T-helper 22 cell (primary cell): ENCODE measurements at regions not wholly inside any gene's neighbourhood (a gene's known extent, or its start where the extent isn't known, plus 50 kb on each side); places are given as distances from the start of the nearest gene placed in this dataset.
"Not testable (repeated sequence)": the region's sequence is repeated elsewhere in the genome, so short reads cannot be mapped to it uniquely, and the experiment has no call there.

ENCODE experiments used
- DNase-seq: peaks from one replicate; pipeline ENCODE4 v3.0.0-alpha.2; 2020; ENCODE audit warnings: low read depth

GRCh38 chr16:80009971-80010659 is 409.6 kb upstream of the MAF start:
- DNase-seq = no peak

- DNase-seq = no peak
These were observed 408.3 kb upstream of the MAF start for GRCh38 chr16:80008857-80009256.

- DNase-seq = no peak
These were observed 406.7 kb upstream of the MAF start for GRCh38 chr16:80007231-80007630.

- no peak for DNase-seq
These were observed 406.0 kb upstream of the MAF start for GRCh38 chr16:80006241-80007215.

GRCh38 chr16:80004113-80004512 is 403.6 kb upstream of the MAF start:
- DNase-seq = no peak

- DNase-seq = no peak
These were observed 401.7 kb upstream of the MAF start for GRCh38 chr16:80002261-80002660.

GRCh38 chr16:79998143-79998542 is 397.6 kb upstream of the MAF start:
- DNase-seq = no peak

- no peak for DNase-seq
These were observed 396.7 kb upstream of the MAF start for GRCh38 chr16:79997257-79997656.

GRCh38 chr16:79996321-79996720 is 395.8 kb upstream of the MAF start:
- no peak for DNase-seq

GRCh38 chr16:79995315-79995714 is 394.8 kb upstream of the MAF start:
- no peak for DNase-seq

GRCh38 chr16:79994418-79994817 is 393.9 kb upstream of the MAF start:
- DNase-seq = no peak

- DNase-seq = no peak
These were observed 393.2 kb upstream of the MAF start for GRCh38 chr16:79993629-79994209.

GRCh38 chr16:79991969-79992368 is 391.4 kb upstream of the MAF start:
- no peak for DNase-seq

GRCh38 chr16:79988721-79989220 is 388.2 kb upstream of the MAF start:
- no peak for DNase-seq

- no peak for DNase-seq
These were observed 387.6 kb upstream of the MAF start for GRCh38 chr16:79988089-79988488.

GRCh38 chr16:79986352-79986751 is 385.8 kb upstream of the MAF start:
- DNase-seq = no peak

- DNase-seq = no peak
These were observed 385.1 kb upstream of the MAF start for GRCh38 chr16:79985606-79986005.

GRCh38 chr16:79984149-79984548 is 383.6 kb upstream of the MAF start:
- not testable (repeated sequence) for DNase-seq

- no peak for DNase-seq
These were observed 382.3 kb upstream of the MAF start for GRCh38 chr16:79982862-79983261.

GRCh38 chr16:79982361-79982760 is 381.8 kb upstream of the MAF start:
- DNase-seq = no peak

GRCh38 chr16:79981814-79982213 is 381.3 kb upstream of the MAF start:
- DNase-seq = no peak

- no peak for DNase-seq
These were observed 380.3 kb upstream of the MAF start for GRCh38 chr16:79980650-79981521.
